GM21529 (cell line): ENCODE measurements at regions not wholly inside any gene's neighbourhood (a gene's known extent, or its start where the extent isn't known, plus 50 kb on each side); places are given as distances from the start of the nearest gene placed in this dataset.

ENCODE experiments used
- ATAC-seq: cut with Tn5 transposase; IDR thresholded peaks from one replicate; pipeline ENCODE4 v1.9.1; 2021; ENCODE audit not compliant: unreplicated experiment

DNA sequence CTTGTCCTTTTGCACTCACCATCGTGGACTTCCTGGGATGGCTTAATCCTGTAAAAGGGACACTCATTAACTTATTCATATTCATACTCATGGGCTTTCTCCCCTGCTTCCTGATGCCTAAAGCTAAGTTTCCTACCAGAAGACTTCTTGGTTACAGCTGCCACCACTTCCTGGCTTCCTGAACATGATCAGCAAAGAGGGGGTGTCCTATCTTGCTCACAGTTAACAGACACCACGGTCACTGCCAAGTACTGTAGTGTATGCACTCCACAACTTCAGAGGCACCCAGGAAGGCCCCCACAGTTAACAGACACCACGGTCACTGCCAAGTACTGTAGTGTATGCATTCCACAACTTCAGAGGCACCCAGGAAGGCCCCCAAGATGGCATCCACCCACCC, 177.8 kb downstream of the SIPA1L2 start:
- no peak for ATAC-seq

DNA sequence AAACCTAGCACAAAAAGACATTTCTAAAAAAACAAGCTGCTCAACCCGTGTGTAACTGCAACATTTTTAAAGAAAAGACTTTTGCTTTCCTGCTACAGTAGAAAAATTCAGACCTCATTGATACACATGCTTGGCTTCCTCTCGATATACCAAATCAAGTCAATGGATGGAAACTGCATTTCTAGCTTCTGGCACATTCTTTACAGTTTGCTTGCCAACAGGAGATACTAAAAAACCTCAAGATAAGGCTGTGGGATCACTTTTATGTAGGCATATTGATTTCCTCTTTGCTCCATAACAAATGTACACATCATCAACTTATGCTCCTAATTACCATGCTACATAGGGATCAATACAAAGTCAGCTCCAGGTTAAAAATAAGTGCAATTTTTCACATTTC, 178.4 kb downstream of the SIPA1L2 start:
- no peak for ATAC-seq

DNA sequence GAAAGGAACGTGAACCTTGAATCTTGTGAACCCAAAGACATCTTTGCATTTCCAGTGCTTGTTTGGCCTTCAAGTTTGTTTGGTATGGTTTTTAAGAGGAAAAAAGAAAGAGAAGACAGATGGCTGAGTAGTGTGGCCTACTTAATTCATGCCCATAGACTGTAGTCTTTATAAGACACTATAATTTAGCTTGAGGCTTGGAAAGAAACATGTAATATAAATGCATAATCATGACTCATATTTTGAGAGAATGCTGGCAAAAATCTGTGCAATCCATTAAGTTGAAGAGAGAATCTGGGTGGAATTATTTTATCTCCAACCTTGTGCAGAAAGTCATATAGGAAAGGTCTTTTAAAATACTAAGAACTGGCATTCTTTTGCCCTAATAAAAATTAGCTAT, 179.3 kb downstream of the SIPA1L2 start:
- no peak for ATAC-seq

DNA sequence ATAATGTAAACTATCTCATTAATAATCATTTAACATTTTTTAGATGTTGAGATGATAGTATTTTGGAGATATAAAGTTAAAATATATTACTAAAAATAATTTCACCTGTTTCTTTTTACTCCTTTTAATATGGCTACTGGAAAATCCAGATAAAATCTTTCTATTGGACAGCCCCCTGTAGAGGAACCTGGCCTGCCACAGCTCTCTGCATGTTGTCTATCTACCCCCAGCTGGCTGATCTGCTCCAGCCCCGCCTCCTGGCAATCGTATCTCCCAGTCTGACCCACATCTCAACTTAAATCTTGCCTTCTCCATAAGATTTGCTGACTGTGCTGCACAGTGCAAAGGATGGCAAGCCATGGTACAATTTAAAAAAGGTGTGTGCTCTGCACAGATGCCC, 182.8 kb downstream of the SIPA1L2 start:
- ATAC-seq, result no peak

DNA sequence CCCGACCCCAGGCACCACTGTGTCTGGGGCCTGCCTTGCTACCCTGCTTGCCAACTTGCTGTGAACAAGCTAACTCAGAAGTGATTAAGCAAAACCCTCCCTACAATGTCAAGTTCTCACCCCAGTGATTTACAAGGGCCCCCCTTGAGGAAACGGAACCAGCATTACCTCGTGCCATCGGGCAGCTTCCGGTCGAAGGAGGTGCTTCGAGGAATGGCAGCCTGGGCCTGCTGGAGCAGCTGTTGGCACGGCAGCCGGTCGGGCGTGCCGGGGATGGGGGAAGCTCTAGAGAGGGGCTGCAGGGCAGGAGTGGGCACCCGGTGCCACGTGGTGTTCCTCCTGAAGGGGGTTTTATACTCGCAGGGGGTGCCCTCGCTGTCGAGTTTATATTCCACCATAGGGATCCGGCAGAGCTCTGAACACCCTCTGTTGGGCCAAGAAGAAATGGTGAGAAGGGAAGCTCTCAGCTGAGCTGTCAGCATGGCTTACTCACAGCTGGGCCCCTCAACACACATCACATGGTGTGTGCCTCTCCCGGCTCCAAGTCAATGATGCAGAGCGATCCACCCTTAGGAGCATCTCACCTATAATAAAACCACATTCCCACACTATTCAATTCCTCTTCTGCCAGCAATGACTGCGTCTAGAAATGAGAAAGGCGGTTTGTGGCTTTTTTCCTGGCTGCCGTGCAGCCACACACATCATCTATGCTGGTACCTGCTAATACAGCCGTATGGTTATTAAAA, 184.4 kb downstream of the SIPA1L2 start:
- no peak for ATAC-seq

DNA sequence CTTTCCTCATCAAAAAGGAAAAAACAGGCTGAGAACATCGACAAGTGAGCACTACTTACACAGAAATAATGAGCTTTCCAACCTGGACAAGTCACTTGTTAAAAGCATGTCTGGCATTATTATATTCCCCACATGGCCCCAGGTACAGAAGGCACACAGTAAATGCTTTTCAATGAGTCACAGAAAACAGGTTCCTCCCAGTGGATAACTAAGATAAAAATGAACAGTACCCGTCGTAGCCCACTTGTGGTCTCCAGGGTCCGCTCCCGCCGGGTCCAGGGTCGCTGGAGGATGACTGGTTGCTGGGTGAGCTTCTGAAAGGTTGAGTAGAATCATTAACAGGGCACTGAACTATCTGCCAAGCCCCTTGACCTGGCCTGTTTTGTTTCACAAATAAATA, 186.6 kb downstream of the SIPA1L2 start:
- ATAC-seq, result no peak

DNA sequence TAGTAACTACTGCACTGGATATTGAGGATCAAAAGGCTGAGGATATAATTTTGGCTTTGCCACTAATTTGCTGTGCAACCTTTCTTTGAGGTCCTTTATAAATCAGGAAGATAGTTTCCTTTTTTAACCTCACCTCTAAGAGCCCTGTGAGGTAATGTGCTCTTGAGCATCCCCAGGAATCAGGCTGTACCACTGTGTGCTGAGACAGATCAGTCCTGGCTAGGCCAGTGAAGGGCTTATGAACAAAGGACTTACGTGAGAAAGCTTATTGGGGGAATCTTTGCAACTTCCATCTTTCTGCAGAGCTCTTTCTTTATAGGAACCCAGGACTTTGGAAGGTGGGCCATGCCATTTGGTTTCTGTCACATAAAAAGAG, 188.9 kb downstream of the SIPA1L2 start:
- no peak for ATAC-seq

DNA sequence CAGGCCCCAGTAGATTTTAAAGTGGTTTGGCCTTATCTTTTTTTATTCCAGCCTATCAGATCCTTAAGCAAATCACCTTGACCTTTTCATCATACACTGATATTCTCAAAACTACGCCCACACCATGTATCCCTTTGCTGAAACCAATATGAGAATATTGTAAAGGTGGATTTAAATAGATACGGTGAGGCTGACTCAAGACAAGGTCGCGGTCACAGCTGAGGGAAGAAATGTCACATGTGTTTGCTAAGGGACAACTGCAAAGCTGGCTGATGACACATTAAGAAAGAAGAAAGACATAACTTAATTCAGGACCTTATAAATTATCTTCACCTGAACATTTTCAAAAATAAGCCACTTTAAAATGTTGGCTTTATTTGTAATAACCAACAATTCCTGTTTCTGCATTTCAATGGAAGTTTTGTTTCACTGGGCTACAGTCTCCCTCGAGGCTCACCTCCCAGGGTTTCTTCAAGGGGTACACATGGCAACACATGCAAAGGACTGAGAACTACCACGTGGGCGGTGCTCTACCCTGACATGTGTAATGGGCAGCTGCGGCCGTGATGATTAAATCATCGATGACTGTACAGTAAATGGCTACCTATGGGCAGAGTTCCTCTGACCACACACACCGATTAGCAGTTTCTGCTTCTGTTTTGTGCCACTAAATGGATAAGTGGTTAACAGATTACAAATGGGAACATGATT, 189.5 kb downstream of the SIPA1L2 start:
- peak; percentile 71 for ATAC-seq

DNA sequence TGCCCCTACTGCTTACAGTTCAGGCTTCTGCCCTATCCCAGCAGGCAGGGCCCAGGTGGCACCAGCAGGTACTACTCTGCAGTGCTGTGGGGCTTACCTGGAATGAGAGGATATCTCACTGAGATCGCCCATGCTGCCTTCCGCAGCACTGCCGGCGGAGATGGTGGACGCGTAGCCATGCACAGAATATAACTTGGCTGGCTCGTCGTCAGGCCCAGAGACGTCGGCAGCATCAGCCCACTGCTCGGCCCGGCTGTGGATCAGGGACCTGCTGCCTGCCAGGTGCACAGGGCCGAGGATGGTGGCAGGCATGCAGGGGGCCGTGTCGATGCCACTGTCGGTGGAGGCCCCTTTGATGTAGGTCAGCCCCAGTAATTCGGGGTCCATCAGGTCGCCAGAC, 190.9 kb downstream of the SIPA1L2 start:
- ATAC-seq, result no peak

DNA sequence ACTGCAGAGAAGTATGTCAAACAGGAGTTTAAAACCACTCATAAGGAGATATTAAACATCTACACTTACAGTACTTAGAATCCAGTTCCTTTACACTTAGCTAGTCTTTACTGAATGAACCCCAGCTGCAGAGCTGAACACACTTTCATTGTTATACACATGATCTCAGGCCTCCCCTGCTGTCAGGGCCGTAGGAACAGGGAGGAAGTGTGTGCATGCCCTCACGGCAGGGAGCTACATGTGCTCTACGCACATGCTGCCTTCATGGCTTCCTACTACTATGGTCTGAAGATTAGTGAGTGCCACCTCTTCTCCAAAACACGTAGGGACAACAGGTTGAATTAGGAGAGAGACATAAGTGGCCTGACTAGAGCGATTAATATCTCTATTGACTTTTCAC, 191.5 kb downstream of the SIPA1L2 start:
- ATAC-seq, result no peak

DNA sequence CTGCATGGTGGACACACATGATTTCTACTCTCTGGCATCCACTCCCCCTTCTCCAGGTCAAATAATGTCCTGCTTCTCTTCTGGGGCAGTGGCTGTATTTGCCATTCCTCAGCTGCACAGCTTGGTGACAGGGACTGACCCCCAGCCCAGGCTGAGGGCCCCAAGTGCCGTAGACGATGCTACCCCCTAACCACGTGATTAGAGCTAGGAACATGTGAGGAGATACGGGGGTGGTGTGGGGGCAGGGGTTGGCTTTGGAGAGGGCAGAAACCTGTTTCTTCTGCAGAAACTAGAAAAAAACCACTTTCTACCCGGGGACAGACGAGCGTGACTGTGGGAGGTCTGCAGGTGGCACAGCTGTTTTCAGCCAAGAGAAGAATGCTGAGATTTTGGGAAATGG, 192.4 kb downstream of the SIPA1L2 start:
- no peak for ATAC-seq

DNA sequence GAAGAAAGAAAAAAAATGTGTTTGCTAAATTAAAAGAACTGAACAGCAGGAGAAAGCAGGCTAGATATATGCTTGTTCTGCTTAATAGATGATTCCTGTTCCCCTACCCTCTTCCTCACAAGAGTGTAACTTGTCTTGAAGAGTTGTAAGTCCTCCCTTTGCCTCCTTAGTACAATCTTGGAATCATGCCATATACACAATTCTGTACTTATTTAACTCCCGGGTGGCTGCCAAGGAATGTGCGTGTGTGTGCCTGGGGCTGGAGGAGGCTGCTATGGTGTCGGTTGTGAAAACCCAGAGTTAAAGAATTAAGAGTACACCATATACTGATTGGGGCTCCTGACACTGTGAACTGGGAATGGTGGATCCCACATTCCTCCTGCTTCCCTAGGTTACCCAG, 194.2 kb downstream of the SIPA1L2 start:
- ATAC-seq, result no peak

DNA sequence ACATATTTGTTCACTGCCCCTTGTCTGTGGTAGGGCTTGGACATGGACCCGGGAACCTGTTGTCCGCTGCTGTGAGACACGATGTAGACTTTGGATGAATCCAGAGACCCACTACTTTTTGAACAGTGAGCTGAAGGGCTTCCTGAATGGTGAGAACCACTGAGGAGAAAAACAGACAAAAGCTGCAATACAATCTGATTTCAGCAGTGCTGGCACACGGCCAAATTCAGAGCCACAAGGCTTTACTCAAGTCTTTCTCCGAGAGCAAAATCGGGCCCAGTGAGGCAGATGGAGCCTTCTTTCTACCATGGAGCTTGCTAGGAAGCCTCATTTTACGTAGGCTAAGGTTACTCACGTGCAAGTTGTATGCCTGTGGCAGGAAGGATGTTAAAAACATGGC, 197.6 kb downstream of the SIPA1L2 start:
- ATAC-seq, result no peak

DNA sequence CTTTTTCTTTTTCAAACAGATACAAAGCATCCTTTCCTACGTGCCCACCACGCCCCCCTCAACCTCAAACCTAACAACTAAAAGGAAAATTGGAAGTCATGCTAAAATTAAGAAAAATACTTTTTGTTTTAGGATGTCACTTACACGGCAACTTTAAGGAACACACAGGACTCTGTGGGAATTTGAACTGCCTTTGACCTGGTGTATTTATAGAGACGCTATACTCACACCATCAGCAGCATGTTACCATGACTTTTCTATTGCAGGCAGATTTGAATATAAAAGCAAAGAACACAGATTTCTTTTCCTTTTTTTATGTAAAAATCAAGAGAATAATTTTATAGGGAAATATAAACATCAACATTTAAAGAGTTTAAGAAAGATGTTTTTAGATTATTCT, 198.2 kb downstream of the SIPA1L2 start:
- ATAC-seq, result no peak

DNA sequence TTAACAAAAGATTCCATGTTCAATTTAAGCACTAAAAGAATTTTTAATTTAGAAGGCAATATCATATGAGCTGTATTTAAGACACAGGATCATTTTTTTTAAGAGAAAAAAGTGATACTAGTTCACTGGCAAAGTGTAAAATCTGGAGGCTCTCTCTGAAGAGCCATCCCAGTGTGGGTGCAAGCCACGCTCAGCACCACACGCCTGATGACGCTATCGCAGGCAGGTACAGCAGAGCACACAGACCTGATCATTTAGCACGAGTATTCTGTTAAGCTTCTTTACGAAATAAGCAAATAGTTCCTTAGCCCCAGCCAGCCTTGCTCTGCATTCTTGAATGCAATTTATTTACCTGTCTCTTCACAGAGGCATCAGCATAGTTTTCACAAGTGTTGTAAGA, 198.6 kb downstream of the SIPA1L2 start:
- ATAC-seq, result no peak

DNA sequence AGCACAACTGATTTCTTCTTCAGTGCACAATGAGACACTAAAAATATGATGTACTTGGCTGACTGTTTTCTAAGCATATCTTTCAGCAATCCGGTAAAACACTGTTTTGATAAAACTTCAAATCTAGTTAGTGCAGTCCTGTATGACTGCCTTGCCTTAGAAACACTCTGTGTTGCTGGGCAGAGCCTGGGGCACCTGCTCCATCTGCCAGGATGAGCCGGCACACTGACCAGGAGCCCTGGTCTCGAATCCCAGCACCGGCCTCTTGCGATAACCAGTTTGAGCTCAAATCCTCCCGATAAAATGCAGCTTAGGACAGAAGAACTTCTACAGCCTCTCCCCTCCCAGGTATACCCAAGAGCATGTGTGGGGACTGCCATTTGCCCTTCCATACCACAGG, 199.5 kb downstream of the SIPA1L2 start:
- no peak for ATAC-seq

DNA sequence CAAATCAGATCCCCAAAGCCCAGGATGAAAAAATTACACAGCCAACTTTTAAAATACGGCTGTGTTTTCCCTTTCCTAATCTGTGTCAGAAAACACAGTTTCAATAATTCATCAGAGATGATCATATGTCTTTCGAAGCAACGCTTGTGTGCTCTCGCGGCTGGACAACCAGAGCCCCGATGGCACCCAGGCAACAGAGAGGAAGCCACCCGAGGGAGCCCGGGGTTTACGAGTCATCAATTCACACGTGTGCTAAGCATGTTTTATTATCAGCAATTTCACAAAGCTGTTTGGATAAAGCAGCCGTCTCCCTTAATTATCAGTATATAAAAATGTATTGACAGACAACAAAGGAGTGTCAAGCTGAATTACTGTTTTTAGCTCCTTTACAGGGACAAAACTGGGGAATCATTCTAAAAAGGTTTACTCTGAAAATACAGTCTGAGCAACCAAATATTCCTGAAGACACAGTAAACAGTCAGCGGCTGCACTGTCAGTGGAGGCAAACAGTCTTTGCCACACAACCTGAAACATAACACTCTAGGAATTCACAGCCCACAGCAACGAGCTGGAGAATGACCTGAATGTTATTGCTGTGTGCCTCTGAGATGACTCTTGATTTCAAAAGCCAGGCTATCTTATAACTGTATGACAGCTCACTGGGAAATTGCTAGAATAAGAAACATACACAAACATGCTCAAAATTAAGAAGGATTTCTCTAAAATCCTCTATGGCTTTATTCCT, 201.0 kb downstream of the SIPA1L2 start:
- ATAC-seq, result no peak

DNA sequence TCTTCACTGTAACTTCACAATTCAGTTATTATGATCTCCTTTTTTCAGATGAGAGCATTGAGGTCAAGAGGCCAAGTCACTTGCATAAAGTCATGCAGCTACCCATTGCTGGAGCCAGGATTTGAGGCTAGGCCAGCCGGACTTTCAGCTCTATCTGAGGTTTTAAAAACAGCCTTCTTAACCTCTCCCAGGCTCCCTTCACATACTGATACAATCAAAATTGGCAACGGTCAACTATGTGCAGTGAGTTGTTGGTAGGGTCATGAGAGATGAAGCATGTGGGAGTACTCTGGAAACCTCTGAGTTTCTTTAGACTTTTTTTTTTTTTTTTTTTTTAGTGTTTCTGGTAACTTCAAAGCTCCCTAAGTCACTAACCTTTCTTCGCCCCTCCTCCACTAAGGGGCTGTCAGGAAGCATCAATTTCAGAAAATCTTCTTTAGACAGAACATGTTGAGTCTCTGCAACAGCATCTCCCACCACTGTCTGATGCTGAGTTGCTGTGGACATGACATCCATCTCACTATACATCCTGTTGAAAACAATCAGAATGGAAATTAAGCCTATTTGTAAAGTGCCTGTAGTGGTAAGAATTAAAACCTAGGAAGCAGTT, 201.8 kb downstream of the SIPA1L2 start:
- no peak for ATAC-seq

DNA sequence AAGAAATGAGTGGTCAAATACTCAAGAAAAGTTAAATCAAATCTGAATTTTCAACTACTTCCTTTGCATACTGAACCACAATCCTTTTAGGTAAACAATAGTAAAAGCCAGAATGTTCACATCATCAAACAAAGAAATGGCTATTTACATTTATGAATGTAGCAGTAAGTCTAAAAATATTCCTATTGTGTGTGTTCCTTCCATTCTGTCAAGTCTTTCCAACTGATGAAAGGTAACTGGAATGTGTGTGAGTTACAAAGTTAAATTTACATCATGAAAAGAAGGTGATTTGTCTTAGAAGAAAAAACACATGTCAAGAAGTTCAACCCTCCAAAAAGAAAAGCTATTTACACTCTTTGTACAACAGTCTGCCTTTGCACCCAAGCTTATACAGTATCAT, 203.1 kb downstream of the SIPA1L2 start:
- ATAC-seq, result no peak

DNA sequence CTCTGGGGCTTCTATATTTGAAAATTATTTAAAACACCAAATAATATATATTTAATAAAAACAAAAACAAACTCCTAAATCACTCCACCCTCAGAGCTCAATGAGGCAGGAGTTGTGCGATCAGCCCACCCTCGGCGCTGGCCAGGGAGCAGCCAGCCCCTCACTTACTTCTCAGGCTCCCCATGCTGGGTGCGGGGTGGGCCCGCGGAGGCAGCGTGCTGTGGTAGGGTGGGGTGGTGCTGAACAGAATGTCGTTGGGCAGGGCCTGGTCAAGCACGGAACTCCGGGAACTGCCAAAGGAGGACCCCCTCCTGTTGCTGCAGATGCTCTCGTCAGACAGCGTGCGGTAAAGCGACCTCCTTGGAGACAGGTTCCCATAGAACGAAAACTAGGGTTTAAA, 204.5 kb downstream of the SIPA1L2 start:
- ATAC-seq, result no peak

DNA sequence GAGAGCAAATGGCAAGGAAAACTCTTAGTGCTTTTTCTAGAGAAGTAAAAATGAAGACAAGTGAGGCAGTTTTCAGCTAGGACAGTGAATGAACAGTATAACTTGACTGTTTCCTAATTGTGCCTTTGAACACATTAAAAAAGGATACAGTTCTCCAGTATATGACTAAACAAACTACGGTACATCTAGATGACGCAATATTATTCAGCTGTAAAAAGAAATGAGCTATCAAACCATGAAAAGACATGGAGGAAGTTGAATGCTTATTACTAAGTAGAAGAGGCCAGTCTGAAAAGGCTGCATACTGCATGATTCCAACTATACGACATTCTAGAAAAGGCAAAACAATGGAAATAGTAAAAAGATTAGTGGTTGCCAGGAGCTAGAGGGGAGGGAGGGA, 206.3 kb downstream of the SIPA1L2 start:
- ATAC-seq, result no peak

DNA sequence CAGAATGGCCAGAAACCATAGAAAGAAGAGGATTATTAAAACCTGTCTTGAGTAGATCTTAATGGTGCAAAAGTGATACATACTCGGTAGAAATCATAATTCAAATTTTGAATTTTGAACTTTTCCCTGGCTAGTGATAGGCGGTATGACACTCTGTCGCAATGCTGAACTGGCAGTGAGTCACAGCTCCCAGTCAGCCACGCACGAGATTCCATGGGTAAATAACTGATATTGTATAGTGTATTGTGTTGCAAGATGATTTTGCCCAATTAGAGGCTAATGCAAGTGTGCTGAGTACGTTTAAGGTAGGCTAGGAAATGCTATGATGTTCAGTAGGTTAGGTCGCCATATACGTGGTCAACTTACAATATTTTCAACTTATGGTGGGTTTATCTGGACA, 207.0 kb downstream of the SIPA1L2 start:
- no peak for ATAC-seq
